Testis (tissue), 2 donors: ENCODE measurements at regions not wholly inside any gene's neighbourhood (a gene's known extent, or its start where the extent isn't known, plus 50 kb on each side); places are given as distances from the start of the nearest gene placed in this dataset.
"Not testable (repeated sequence)": the region's sequence is repeated elsewhere in the genome, so short reads cannot be mapped to it uniquely, and the experiment has no call there.

Experiments used
- DNase-seq: peaks from one replicate; pipeline ENCODE4 v3.0.0-alpha.2; 2019
- H3K27ac ChIP-seq, 2 donors: fragments of 200-600 bp; sonication (generic); one replicate each; pipeline ENCODE4 v1.5.1; 2019
- H3K27me3 ChIP-seq: fragments of 200-600 bp; sonication (generic); one replicate; pipeline ENCODE4 v1.5.1; 2019
- H3K36me3 ChIP-seq: fragments of 200-600 bp; sonication (generic); one replicate; pipeline ENCODE4 v1.5.1; 2017; ENCODE audit warnings: low read depth; ENCODE audit errors: missing control alignments
- H3K4me1 ChIP-seq: fragments of 200-600 bp; sonication (generic); one replicate; pipeline ENCODE4 v1.5.1; 2019
- H3K4me3 ChIP-seq, 2 donors: fragments of 200-600 bp; sonication (generic); one replicate each; pipeline ENCODE4 v1.5.1; 2017 to 2019
- H3K9me3 ChIP-seq: fragments of 200-600 bp; sonication (generic); one replicate; pipeline ENCODE4 v1.5.1; 2017
- POLR2A ChIP-seq: fragments of 450-650 bp; IDR thresholded peaks from one replicate; pipeline ENCODE4 v1.6.1; 2017; ENCODE audit warnings: antibody characterized with exemption, mild to moderate bottlenecking, moderate library complexity
- WGBS, 2 donors: methylation state at CpG; one replicate each; pipeline ENCODE4 v1.1.5; 2018; 5-methylcytosine and 5-hydroxymethylcytosine counted together
- intact Hi-C: fragments of 100-400 bp; cut with DNase I; formaldehyde crosslinking; loops from one replicate; pipeline ENCODE4 v1.15.1; 2023; ENCODE audit warnings: low total_unique reads
- TF ChIP-seq, protein P1 (sequence below), 3 experiments: fragments of 450-650 bp in 2 of 3; fragments of 200-600 bp in 1 of 3; sonication (generic) in 1 of 3; IDR thresholded peaks; one replicate each; pipeline ENCODE4 v1.5.1; 2016 to 2019; ENCODE audit warnings: antibody characterized with exemption in 3 of 3, mild to moderate bottlenecking in 2 of 3, moderate library complexity in 1 of 3

DNA sequence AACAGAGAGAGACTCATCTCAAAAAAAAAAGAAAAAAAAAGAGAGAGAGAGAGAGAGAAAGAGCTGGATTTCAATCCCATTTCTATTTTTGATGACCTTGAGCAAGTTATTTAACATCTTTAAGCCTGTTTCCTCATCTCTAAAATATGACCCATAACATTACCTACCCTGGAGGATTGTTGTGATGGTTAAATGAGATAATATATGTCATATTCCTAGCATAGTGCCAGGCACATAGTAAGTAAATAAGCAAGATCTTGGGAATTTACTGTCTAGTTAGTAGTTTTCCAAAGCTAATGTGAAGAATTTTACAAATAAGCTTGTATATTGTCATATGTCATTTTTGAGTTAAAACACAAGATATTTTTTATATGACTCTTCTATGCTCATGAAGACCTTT is 236.5 kb downstream of the PHLDA1 start:
- Histone ChIP-seq H3K27me3 (no peaks in the 10 kb centered on the region), H3K9me3 (no peaks in the 10 kb centered on the region), H3K4me1 (no peaks in the 10 kb centered on the region), H3K4me3 (no peak overlapping the region), H3K27ac (no peak overlapping the region), H3K36me3 (no peaks in the 10 kb centered on the region)
- no peak for DNase-seq
- TF ChIP-seq, protein P1, sequence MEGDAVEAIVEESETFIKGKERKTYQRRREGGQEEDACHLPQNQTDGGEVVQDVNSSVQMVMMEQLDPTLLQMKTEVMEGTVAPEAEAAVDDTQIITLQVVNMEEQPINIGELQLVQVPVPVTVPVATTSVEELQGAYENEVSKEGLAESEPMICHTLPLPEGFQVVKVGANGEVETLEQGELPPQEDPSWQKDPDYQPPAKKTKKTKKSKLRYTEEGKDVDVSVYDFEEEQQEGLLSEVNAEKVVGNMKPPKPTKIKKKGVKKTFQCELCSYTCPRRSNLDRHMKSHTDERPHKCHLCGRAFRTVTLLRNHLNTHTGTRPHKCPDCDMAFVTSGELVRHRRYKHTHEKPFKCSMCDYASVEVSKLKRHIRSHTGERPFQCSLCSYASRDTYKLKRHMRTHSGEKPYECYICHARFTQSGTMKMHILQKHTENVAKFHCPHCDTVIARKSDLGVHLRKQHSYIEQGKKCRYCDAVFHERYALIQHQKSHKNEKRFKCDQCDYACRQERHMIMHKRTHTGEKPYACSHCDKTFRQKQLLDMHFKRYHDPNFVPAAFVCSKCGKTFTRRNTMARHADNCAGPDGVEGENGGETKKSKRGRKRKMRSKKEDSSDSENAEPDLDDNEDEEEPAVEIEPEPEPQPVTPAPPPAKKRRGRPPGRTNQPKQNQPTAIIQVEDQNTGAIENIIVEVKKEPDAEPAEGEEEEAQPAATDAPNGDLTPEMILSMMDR (IDR thresholded peaks at IDR 0.05), result no peak
- no peak for TF ChIP-seq POLR2A
- intact Hi-C loops, result no loop called here

DNA sequence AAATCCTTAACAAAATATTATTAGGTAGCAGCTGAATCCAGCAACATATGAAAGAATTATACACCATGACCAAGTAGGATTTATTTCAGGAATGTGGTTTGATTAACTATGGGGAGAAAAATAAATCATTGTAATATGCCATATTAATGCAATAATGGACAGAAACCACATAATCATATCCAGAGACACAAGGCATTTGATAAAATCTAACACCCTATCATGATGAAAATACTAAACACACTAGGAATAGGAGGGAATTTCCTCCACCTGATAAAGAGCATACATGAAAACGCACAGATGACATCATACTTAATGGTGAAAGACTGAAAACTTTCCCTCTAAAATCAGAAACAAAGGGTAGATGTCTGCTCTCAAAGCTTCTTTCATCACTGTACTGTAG is 238.9 kb downstream of the PHLDA1 start:
- H3K36me3 ChIP-seq, result no peaks in the 10 kb centered on the region
- TF ChIP-seq, protein P1 (IDR thresholded peaks at IDR 0.05), result no peak
- H3K4me1 ChIP-seq, result no peaks in the 10 kb centered on the region
- H3K9me3 ChIP-seq, result no peaks in the 10 kb centered on the region
- 0 to 5% methylated on average over 1 of the region's 1 CpG for WGBS, 2 donors
- H3K27ac ChIP-seq, result no peak overlapping the region
- H3K4me3 ChIP-seq, result no peak overlapping the region
- intact Hi-C loops, result no loop called here
- no peaks in the 10 kb centered on the region for H3K27me3 ChIP-seq
- DNase-seq, result no peak

DNA sequence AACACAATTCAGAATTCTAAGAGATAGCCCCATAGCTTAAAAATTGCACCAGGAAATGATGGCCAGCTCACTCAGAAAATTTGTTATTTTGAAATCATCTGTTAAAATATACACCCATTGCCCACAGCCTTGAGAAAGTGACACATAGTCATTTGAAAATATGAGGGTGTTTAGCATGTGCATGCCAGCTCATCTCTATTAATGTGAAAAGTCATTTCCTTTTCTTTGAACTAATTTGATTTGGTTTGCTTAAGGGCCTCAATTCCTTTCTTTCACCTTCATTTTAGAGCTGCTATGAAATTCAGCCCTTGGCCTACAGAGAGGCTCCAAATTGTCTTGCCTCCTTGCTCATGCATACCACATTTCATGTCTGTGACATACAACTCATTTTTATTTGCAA is 241.4 kb downstream of the PHLDA1 start:
- H3K27me3 ChIP-seq, result no peaks in the 10 kb centered on the region
- H3K4me1 ChIP-seq, result no peaks in the 10 kb centered on the region
- no peak overlapping the region for H3K27ac ChIP-seq
- H3K4me3 ChIP-seq, result no peak overlapping the region
- no peak for TF ChIP-seq POLR2A
- TF ChIP-seq, protein P1 (IDR thresholded peaks at IDR 0.05), result no peak
- no peaks in the 10 kb centered on the region for H3K9me3 ChIP-seq
- intact Hi-C loops, result no loop called here
- DNase-seq, result no peak
- no peaks in the 10 kb centered on the region for H3K36me3 ChIP-seq

DNA sequence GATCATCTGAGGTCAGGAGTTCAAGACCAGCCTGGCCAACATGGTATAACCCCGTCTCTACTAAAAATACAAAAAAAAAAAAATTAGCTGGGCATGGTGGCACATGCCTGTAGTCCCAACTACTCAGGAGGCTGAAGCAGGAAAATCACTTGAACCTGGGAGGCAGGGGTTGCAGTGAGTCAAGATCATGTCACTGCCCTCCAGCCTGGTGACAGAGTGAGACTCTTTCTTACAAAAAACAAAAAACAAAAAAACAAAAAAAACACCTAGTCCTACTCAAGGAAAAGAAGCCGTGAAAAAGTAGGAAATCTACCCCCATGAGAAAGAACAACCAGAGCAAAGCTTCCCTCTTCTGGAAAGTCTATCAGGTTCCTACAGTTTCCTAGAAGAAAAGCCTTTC is 244.4 kb downstream of the PHLDA1 start:
- DNase-seq, H3K27ac ChIP-seq, H3K27me3 ChIP-seq, H3K4me3 ChIP-seq, H3K9me3 ChIP-seq, intact Hi-C loops, H3K36me3 ChIP-seq: not testable (repeated sequence)
- WGBS, 2 donors, result 90 to 96% methylated on average over 2 of the region's 2 CpGs
- H3K4me1 ChIP-seq, result peaks cover 14% of the 10 kb centered on the region

DNA sequence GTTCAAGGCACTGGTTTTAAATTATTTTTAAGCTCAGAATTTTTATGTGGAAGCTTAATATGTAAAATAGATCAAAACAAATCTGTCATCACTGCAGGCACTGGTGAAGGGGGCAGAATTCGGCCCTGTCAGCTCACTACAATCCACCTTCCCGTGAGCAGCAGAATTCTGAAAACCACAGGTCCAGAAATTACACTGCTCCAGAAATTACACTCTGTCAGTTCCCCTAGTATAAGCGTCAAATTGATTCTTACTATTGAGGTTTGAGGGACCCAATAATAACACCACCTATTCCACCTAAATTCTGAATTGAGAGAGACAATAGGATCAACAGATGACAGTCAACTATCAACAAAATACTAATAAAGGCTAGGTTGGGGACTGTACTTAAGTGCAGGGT is 245.5 kb downstream of the PHLDA1 start:
- WGBS, 2 donors, result 93 to 97% methylated on average over 3 of the region's 3 CpGs
- intact Hi-C loops, result no loop called here
- no peaks in the 10 kb centered on the region for H3K27me3 ChIP-seq

More for the DNA sequence above, 245.5 kb downstream of the PHLDA1 start:
- TF ChIP-seq, protein P1 (IDR thresholded peaks at IDR 0.05), result no peak
- no peak for TF ChIP-seq POLR2A
- no peaks in the 10 kb centered on the region for H3K9me3 ChIP-seq
- H3K4me1 ChIP-seq, result peaks cover 14% of the 10 kb centered on the region
- H3K36me3 ChIP-seq, result no peaks in the 10 kb centered on the region
- H3K27ac ChIP-seq, result no peak overlapping the region
- DNase-seq, result no peak
- no peak overlapping the region for H3K4me3 ChIP-seq
